RPMI7951 (cell line): ENCODE measurements at regions not wholly inside any gene's neighbourhood (a gene's known extent, or its start where the extent isn't known, plus 50 kb on each side); places are given as distances from the start of the nearest gene placed in this dataset.
A peak's percentile ranks its signal among the peaks of the same experiment; 100 is the strongest.

Experiments
- DNase-seq: peaks from one replicate; pipeline ENCODE4 v3.0.0-alpha.2; 2012; ENCODE audit warnings: low read depth

DNA sequence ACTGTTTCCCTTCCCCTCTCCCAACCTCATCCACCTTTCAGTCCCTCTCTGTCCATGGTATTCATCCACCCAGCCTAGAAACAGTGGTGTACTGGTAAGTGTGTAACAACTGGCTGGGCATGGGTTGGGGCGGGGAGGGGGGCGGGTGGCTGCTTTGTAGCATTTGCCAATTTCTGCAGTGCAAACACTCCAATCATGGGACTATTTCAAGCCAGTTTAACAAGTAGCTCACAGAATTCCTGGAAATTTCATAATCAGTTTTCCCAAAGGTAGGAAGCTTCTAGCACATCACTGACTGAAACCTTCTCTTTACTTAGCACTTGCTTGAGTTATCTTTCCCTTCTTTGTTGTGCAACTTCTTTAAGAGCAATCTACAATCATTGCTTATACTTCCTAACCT lies 100.8 kb upstream of the WASF3 start:
- no peak for DNase-seq

DNA sequence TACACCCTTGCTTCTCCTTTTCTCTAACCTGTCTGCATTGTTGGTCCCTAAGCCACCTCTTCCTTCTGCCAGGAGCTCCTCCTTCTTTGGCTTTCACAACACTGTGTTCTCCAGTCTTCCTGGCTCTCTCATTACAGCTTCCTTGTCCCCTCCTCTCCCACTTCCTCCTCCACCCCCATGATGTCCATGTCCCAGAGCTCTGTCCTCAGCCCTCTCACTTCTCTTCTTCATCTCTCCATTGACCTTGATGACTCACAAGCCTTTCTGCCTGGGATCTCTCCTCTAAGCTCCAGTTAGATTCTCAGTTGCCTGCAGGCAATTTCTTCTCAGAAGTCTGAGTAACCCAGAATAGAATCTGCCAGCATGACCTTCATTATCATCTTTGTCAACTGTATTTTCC lies 100.3 kb upstream of the WASF3 start:
- DNase-seq: peak; percentile 92

DNA sequence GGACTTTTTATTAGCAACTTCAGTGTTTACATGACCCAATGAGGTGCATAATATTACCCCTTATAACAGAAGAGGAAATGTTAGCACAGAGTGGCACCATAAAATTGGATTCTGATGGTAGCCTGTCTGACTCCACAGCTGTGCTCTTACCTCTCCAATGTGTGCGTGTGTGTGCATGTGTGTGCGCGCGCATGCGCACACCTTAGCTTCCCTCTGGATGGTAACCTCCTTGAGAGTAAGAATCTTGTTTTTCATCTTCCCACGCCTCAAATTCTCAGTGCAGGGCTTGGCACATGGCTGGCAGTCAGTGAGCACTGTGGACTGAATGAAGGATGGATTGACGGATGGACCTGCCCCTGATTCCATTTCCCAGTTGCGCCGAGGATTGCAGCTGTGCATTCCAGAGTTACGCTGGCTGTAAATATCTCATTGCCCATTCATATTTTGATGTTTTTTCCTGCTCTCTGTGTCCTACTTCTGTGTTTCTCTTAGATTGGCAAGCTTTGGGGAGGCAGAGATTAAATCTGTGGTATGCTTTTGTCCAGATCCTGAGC lies 99.2 kb upstream of the WASF3 start:
- DNase-seq: no peak

DNA sequence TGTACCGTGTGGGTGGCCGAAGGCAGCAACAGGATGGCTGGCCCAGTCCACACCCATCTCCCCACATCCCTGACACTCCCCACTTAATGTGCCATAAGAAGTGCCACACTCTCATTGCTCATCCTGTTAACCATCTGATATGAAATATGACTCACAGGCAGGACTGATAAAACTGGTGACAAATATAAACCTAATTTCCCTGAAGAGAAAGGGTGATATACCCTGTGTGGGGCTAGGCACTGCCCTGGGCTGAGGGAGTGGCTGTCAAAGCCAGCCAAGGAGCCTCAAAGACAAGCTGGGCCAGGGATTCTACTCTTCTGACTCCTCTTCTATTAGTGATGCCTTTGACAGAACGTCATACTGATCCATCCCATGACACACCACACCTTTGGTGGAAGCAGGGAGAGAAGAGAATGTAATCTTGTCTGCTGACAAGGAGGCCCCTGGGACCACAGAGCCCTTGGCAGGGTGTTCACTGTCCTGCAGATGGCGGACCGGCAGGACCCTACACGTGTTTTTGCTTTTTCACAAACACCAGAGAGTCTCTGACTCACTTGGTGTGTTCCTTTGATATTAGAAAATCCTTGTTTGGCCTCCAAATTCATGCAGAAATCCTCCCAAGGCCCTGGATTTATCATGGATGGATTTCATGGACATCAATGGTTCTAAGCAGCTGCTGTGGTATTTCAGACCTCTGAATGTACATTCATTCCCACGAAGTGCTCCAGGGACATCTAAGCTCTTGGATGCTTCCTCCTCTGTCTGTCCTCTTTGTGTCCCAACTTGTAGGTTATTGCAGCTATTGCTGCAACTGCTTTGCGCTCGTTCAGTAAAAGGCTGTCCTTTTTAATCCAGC lies 98.0 kb upstream of the WASF3 start:
- peak; percentile 81 for DNase-seq

DNA sequence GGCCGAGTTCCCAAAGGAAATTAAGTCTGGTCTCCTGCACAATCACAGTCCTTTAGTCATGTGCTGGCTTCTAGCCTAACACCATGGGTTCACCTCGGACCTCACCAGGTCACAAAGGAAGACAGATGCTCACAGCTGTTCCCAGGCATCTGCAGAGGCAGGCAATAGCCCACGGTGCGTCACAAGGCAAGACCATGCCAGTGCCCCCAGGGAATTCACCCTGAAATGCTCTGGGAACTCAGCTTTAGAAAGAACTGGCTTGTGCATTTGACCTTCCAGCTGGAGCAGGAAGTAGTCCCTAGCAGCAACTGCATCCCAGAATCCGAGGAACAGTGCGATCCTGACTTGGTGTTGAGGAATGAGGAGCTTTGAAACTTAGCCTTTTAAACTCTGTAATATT lies 96.8 kb upstream of the WASF3 start:
- peak; percentile 96 for DNase-seq

DNA sequence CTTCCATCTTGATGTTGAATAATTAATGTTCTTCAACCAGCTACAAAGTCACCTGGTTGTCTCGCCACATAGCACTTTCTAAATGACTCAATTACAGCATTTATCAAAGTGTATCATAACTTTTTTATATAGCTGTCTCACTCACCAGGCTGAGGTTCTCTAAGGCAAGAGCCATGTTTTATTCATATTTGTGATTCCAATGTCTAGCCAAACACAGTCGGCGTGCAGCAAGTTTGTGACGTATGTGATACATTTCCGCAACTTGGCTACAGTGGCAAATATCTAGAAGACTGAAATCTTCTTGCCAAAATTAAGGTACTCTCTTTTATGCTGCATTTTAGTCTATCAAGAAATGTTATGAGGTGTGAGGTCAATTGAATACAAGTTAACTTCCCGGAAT lies 94.2 kb upstream of the WASF3 start:
- no peak for DNase-seq

DNA sequence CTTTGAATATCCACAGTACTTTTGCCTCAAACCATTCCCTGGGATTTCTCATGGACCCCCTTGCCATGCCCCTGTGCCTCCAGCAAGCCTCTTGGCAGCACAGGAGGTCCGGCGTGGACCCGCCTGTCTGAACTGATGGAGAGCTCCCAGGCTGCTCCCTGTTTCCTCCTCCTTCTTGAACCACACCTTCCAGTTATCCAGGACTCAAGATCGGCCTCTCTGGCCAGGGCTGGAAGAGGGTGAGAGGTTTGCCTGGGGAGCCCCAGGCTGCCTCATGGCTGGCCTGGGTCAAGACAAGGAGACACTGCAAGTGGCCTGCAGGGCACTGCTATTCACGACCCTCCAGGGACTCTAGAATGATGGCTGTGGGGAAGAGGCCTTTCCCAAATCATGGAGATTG lies 93.6 kb upstream of the WASF3 start:
- no peak for DNase-seq

DNA sequence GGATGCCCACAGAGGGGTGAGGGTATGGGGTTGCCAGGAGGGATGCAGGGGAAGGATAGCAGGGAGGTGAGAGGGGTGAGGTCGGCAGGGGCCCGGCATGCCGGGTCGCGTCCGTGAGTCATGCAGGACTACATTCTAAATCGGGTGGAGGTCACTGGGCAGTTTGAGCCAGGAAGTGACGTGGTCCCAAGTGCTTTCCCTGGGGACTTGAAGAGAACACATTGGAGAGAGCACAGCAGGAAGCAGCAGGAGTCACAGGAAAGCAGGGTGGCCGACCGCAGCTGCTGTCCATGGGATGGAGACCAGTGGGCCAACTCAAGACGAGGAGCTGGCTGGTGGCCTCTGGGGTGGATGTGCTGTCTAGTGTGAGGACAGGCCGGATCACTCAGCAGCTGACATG lies 92.0 kb upstream of the WASF3 start:
- DNase-seq: peak; percentile 37

DNA sequence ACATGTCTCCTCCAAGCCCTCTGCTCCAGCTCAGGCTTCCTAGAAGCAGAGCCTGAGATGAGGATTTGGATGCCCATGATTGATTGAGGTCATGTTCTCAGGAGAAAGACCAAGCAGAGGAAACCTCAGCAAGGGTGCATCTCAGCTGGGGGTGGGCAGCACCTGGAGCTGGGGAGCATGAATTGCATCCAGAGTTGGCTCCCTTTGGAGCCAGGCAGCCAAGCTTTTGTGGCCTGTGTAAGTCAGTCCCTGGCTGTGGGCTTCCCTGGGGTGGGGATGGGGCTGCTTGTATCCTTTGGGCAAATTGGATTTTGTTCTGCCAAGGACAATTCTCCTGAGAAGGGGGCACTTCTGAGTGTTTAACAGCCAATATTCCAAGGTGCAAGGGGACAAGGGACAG lies 91.5 kb upstream of the WASF3 start:
- no peak for DNase-seq

DNA sequence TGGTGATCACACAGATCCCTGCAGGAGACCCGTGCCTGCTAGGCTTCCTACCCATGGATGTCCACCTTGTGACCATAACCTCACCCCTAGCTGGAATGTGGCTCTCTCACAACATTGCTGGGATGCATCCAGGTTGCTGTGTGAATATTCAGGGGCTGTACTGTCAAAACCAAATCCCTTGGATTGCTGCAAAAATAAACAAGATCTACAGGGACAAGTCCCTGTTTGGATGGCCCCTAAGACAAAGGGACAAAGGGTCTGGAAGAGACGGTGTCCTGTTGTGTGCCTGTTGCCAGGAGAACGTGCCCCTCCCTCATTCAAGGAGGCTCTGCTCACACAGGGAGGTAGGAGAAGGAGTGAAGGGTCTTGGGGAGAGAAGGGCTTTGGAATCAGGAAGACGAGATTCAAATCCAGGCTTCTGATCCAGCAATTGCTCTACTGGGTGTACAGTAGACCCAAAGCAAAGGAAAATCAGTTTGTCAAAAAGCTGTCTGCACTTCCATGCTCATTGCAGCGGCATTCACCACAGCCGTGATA lies 89.2 kb upstream of the WASF3 start:
- DNase-seq: no peak

DNA sequence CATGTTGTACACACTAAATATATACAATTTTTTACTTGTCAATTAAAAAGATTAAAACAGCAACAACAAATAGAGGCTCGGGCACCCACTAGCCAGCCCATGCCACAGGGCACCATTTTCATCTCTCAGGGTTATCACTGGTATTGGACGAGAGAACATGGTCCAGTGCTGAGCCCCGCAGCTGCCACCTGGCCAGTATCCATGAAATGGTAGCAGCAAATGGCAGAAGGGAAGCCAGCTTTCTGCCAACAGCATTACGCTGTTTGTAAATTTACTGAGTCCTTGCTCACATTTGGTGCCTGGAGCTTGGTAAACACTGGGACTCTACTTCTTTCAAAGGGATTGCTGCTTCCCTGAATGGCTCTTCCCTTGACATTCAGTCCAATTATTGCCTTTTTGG lies 87.9 kb upstream of the WASF3 start:
- DNase-seq: no peak

DNA sequence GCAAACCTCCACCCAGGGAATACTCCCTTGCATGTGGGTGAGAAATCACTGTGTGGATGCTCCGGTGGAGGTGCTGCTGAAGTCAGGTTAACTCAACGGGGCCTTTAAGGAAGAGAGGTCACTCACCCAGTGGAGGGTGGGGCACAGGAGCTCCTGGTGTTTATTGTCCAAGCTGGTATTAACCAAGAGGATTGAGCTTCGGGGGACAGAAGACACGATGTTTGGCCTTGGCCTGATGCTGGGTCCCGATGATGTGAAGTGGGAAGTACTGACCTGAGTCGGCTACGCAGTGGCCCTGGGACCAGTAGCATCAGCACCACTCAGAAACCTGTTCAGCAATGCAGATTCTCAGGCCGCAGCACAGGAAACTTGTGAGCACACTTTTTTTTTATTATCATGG lies 85.7 kb upstream of the WASF3 start:
- DNase-seq: no peak

DNA sequence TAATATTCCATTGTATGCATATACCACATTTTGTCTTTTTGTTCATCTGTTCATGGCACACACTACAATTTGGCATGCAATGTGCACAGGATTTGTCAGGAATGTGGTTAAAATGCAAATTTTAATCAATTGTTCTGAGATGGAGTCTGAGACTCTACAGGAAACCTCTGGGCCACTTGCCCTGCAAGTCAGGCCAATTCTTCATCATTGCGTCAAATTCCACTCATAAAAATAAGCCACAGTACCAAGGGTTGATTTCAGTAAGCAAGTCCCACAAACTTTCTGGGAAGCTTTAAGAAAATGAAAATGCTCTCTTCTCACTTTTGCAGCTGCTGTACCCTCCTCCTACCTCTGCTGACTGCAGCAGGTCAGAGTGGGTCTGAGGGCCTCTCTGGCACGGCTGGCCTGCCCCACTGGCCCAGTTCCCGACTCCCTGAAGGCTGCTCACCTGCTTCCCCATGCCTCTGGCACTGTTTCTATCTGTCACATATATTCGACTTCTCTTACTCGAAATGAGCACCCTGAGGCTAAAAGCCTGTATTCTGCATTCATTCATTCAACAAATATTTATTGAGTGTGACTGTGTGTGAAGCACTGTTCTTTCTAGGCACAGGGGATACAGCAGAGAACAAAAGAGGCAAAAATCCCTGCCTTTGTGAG lies 83.8 kb upstream of the WASF3 start:
- no peak for DNase-seq

DNA sequence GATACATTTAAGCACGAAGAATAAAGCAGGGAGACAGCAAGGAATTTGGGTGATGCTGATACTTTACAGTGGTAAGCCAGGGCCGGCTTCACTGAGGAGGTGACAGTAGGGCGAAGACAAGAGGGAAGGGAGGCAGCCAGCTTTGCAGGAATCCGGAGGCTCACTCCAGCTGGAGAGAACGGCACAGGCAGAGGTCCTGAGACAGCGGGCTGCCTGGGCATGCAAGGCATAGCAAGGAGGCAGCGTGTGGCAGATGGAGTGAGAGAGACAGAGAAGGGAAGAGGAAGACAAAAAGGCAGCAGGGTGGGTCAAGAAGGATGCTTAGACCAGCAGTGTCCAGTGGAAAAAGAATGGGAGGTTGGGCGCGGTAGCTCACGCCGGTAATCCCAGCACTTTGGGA lies 83.2 kb upstream of the WASF3 start:
- DNase-seq: no peak

DNA sequence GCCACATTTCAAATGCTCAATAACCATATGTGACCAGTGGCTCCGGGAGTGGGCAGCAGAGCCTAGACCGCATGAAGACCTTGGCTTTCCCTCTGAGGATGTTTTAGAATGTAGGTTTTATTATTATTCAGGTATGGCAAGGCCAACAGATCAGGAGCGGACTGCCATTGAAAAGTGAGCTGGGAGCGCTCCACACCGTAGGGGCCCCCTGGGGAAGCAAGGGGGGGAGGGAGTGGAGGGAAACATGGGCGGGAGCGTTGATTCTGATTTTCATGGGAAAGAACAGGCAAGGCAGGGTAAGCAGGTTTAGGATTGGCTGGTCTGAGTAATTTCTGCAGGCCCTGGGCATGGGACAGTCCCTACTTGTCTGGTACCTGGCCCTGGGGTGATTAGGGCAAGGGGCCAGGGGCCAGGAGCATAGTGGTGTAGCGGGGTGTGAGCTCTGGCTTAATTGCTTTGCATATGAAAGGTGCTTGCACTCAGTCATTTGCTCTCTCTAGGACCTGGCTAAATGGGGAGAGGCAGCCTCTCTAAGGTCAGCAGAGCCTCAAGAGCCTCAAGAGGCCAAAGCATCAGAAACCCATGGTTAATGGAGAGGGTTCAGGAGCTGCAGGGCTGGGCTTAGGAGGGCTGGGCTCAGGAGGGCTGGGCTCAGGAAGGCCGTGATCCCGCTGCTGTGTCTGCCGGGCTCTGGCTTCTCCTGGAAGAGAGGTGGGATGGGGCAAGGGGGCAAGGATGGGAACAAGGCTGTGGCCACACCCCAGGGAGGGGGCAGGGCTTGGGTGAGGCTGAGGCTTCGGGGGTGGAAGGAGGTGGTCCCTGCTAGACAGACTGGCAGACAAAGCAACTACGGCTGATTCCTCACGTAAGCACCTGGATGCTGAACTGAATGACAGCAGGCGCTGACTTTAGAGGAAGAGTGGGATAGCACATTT lies 82.0 kb upstream of the WASF3 start:
- no peak for DNase-seq

DNA sequence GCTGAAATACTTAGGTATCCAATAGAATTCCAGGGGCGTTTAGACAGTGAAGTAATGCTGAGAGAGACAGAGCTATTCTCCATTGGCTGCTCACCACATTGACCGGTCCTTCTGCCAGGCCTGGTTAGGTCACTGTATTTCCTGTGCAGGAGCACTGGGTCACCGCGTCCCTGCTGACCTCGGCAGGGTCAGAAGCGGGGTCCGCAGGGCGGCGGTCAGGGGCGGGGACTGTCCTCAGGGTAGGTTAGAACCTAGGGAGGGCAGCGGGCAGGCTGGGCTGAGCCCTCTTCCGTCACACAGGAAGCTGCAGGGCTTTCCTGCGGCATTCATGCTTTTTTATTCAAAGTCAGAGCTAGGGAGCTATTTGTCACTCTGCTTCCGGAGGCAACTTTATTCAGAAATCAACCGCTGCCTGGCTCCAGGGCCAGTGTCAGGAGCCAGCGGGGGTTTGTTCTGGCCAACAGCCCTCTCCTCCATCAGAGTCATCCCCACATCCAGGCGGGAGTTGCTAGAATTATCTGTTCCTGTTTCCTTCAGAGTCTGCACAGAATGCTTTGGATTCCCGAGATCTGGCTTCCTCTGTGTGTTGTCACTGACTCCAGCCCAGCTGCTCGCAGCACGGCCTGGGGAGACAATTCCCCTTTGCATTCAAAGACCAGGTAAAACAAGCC lies 81.2 kb upstream of the WASF3 start:
- DNase-seq: peak; percentile 50

DNA sequence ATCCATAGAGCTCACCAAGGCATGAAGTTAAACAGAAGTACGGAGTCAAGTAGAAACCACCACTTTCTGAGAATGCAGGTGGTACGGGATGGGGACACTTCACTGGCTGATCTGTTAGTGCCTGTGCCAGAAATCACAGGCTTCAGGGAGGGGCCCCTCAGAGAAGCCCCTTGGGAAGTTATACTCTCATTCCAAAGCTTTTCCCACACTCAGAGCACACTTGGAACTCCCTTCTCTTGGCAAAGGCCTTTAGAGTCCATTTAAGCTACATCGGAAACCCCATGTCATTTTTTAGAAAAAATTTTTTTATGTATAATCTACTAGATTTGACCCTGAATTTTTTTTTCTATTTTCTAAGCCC lies 80.7 kb upstream of the WASF3 start:
- DNase-seq: no peak

DNA sequence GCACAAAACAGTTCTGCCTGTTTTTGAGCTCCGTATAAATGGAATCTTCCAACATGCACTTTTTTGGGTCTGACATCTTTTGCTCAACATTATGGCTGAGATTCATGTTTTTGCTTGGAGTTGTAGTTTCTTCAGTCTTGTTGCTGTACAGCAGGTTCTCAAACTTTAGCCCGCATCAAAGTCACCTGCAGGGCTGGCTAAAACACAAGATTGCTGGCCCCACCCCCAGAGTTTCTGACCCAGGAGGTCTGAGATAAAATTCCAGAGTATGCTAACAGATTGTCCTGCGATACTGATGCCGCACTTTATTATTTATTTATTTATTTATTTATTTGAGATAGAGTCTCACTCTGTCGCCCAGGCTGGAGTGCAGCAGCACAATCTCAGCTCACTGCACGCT lies 79.8 kb upstream of the WASF3 start:
- DNase-seq: no peak

DNA sequence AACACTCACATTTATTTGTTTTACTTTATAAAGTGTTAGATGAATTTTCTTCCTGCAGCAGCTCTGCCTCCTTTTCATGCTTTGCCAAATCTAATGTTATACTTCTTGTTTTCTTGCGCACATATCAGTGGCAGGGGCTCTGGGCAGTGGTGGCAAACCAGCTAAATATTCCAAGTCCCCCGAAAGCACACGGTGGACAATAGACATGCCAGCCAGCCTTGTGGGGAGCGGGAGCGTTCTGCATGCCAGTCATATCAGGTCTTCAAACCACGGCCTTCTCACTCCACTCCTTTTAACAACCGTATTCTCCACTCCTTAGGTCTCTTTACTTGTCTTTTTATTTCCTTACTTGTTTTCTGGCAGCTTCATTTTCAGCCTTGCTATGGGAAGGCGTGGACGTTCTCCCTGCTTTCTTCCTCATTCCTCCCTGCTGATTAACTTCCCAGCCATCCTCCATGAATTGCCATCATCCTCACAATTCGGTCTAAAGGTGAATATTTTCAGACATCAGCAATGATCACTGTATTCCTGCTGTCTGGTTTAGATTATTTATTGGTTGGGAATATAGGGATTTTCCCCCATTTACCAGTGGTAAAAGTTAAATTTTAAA lies 77.1 kb upstream of the WASF3 start:
- DNase-seq: no peak

DNA sequence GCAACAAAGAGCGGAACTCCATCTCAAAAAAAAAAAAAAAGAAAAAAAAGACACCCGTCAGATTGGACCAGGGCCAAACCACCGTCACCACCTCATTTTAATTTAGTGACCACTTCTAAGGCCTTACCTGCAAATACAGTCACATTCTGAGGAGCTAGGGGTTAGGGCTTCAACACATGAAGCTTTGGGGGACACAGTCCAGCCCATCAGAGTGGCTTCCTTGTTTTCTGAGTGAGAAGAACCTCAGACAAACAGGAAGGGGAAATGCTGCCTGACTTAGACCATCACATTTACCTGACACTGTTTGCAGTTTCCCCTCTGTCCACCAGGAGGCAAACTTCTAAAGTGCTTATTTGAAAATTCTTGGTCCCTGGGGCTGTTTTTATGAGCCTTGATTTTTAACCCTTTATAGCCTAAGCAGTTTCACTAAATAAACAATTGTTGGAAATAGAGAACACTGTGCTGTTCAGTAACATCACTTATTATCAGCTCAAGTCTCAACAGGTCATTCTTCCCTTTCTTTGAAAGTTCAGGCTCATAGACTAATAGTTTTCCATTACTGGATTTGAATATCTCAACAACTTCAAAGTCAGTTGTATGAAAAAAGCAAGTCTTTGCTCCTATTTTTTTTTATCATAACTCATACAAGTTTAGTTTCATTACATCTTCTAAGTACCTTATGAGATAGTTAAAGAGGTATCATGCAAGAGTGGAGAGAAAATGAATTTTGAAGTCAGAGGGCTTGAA lies 74.9 kb upstream of the WASF3 start:
- peak; percentile 65 for DNase-seq
